A549 (cell line): ENCODE measurements at regions not wholly inside any gene's neighbourhood (a gene's known extent, or its start where the extent isn't known, plus 50 kb on each side); places are given as distances from the start of the nearest gene placed in this dataset.

ENCODE experiments used
- ATAC-seq, 2 experiments: fragments of 200-7000 bp in 1 of 2; fragments of >200 bp in 1 of 2; cut with Nextera tagmentation in 1 of 2; cut with Tn5 transposase in 1 of 2; 3 replicates each; pipeline versions ENCODE4 v1.8.0 to v1.9.1; 2018 to 2020; ENCODE audit warnings: mild to moderate bottlenecking in 1 of 2, moderate library complexity in 1 of 2
- CTCF ChIA-PET: fragments of 300-600 bp; sonication (Branson Sonifier 250); formaldehyde crosslinking; extraction: SDS; loops from one replicate; lab custom pipeline; 2021; ENCODE audit warnings: antibody characterized with exemption, inconsistent platforms; lab: Yijun Ruan, JAX
- POLR2A ChIA-PET: fragments of 350-600 bp; formaldehyde crosslinking; extraction: SDS; loops from one replicate; lab custom pipeline; 2021; ENCODE audit warnings: antibody characterized with exemption, inconsistent platforms; lab: Yijun Ruan, JAX
- DNase-seq, 2 experiments: peaks; one replicate each; pipeline versions ENCODE4 v3.0.0 to v3.0.0-alpha.2; 2011 to 2016; ENCODE audit warnings: low read depth in 1 of 2, low spot score in 1 of 2
- FAIRE-seq: peaks from 2 replicates; lab custom pipeline; 2011; peaks lifted over from hg19 to GRCh38; lab: Jason Lieb, UNC
- H3K27ac ChIP-seq, 2 experiments: fragments of >200 bp; sonication (Bioruptor Twin); formaldehyde crosslinking; 3 replicates each; pipeline ENCODE4 v1.5.1; 2016 to 2017
- H3K4me1 ChIP-seq: fragments of >200 bp; sonication (Bioruptor Twin); formaldehyde crosslinking; 3 replicates; pipeline ENCODE4 v1.6.1; 2016
- H3K4me2 ChIP-seq: fragments of >200 bp; sonication (Bioruptor Twin); formaldehyde crosslinking; 3 replicates; pipeline ENCODE4 v1.6.1; 2016
- H3K4me3 ChIP-seq: fragments of >200 bp; sonication (Bioruptor Twin); formaldehyde crosslinking; 3 replicates; pipeline ENCODE4 v1.5.1; 2016
- H3K9me3 ChIP-seq: fragments of >200 bp; sonication (Bioruptor Twin); formaldehyde crosslinking; 3 replicates; pipeline ENCODE4 v1.6.1; 2016
- ATOH8 ChIP-seq: fragments of 250-450 bp; sonication (Bioruptor Pico); IDR thresholded peaks from 2 replicates; pipeline ENCODE4 v1.5.0; 2020; ENCODE audit warnings: low read depth, mild to moderate bottlenecking, moderate library complexity
- CEBPB ChIP-seq, 2 experiments: fragments of >200 bp in 1 of 2; sonication (Bioruptor Twin) in 1 of 2; formaldehyde crosslinking in 1 of 2; IDR thresholded peaks; 2 replicates each; pipeline ENCODE4 v1.6.1; 2012 to 2016
- ELK1 ChIP-seq: fragments of 150-350 bp; IDR thresholded peaks from 2 replicates; pipeline ENCODE4 v1.6.1; 2014; ENCODE audit warnings: low read depth, mild to moderate bottlenecking, low read length
- FOXS1 ChIP-seq: fragments of 250-450 bp; sonication (Bioruptor Pico); IDR thresholded peaks from 2 replicates; pipeline ENCODE4 v1.5.0; 2020; ENCODE audit warnings: mild to moderate bottlenecking, moderate library complexity
- GATA3 ChIP-seq: IDR thresholded peaks from 2 replicates; pipeline ENCODE4 v1.6.1; 2012; ENCODE audit warnings: borderline replicate concordance
- HMGXB4 ChIP-seq: fragments of 250-450 bp; sonication (Bioruptor Pico); IDR thresholded peaks from 2 replicates; pipeline ENCODE4 v1.5.0; 2021; ENCODE audit warnings: mild to moderate bottlenecking, moderate library complexity, borderline replicate concordance
- HOXB5 ChIP-seq: fragments of 250-450 bp; sonication (Bioruptor Pico); IDR thresholded peaks from 2 replicates; pipeline ENCODE4 v1.5.0; 2020; ENCODE audit warnings: mild to moderate bottlenecking, moderate library complexity
- JUNB ChIP-seq: fragments of >200 bp; sonication (Bioruptor Twin); formaldehyde crosslinking; IDR thresholded peaks from 2 replicates; pipeline ENCODE4 v1.6.1; 2016
- KDM1A ChIP-seq: fragments of 200-600 bp; sonication (generic); IDR thresholded peaks from 2 replicates; pipeline ENCODE4 v1.6.1; 2016; ENCODE audit warnings: low read depth, mild to moderate bottlenecking
- KDM5A ChIP-seq: fragments of 200-600 bp; sonication (generic); IDR thresholded peaks from 2 replicates; pipeline ENCODE4 v1.6.1; 2016; ENCODE audit warnings: antibody characterized with exemption, mild to moderate bottlenecking
- MAFK ChIP-seq: fragments of 450-650 bp; IDR thresholded peaks from 2 replicates; pipeline ENCODE4 v1.6.1; 2014; ENCODE audit not compliant: partially characterized antibody
- MYC ChIP-seq: IDR thresholded peaks from 2 replicates; pipeline ENCODE4 v1.6.1; 2012; ENCODE audit warnings: mild to moderate bottlenecking, inconsistent platforms, low read length, improper control_type of control experiment, borderline replicate concordance
- PHF8 ChIP-seq: fragments of 200-600 bp; sonication (generic); IDR thresholded peaks from 2 replicates; pipeline ENCODE4 v1.6.1; 2016; ENCODE audit warnings: low read depth, mild to moderate bottlenecking, antibody characterized with exemption, moderate library complexity, borderline replicate concordance
- POLR2AphosphoS2 ChIP-seq: conservative IDR thresholded peaks from 2 replicates; pipeline ENCODE4 v1.6.1; 2012; ENCODE audit warnings: low read length, improper control_type of control experiment, inconsistent platforms
- RAD21 ChIP-seq, 2 experiments: fragments of >200 bp in 1 of 2; sonication (Bioruptor Twin) in 1 of 2; formaldehyde crosslinking in 1 of 2; IDR thresholded peaks in 1 of 2; conservative IDR thresholded peaks in 1 of 2; 2 replicates in 1 of 2; 3 replicates in 1 of 2; pipeline ENCODE4 v1.6.1; 2012 to 2018; ENCODE audit warnings: inconsistent platforms in 1 of 2
- RARB ChIP-seq: fragments of 250-450 bp; sonication (Bioruptor Pico); IDR thresholded peaks from 2 replicates; pipeline ENCODE4 v1.8.0; 2021; ENCODE audit warnings: mild to moderate bottlenecking, moderate library complexity
- RFX5 ChIP-seq: fragments of 450-650 bp; IDR thresholded peaks from 2 replicates; pipeline ENCODE4 v1.7.1; 2014; ENCODE audit warnings: antibody characterized with exemption, mild to moderate bottlenecking, moderate library complexity
- TP53 ChIP-seq: fragments of 250-450 bp; sonication (Bioruptor Pico); IDR thresholded peaks from 2 replicates; pipeline ENCODE4 v1.5.0; 2021; ENCODE audit warnings: mild to moderate bottlenecking, moderate library complexity
- ZFP36 ChIP-seq: fragments of 450-650 bp; IDR thresholded peaks from 2 replicates; pipeline ENCODE4 v1.6.1; 2014; ENCODE audit warnings: borderline replicate concordance; ENCODE audit not compliant: partially characterized antibody
- WGBS: methylation state at CpG from one replicate; pipeline ENCODE4 v1.1.6; 2017; ENCODE audit errors: missing lambda C conversion rate; 5-methylcytosine and 5-hydroxymethylcytosine counted together
- TF ChIP-seq, protein P1 (sequence below): IDR thresholded peaks from 2 replicates; pipeline ENCODE4 v1.6.1; 2012; ENCODE audit warnings: low read depth, borderline replicate concordance
- TF ChIP-seq, protein P2 (sequence below): fragments of >200 bp; sonication (Bioruptor Twin); formaldehyde crosslinking; IDR thresholded peaks from 3 replicates; pipeline ENCODE4 v1.5.1; 2016

DNA sequence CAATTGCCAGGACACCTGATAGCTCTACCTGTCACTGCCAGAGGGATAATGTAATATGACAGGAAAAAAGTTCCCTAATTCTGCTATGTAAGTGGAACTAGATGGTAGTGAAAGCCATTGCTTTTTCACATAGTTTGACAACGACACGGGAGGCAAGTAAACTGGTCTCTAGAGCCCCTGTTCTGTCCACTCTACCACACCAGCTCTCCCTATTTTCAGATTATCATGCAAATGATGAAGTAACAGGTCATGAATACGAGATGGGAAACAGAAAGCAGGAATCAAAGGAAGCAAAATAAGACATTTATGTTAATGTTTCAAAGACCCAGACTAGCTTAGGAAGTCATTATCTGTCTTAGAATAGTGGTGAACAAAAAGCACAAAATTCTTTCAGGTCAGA, 56.2 kb downstream of the TAF11L14 start:
- TF ChIP-seq, protein P1, sequence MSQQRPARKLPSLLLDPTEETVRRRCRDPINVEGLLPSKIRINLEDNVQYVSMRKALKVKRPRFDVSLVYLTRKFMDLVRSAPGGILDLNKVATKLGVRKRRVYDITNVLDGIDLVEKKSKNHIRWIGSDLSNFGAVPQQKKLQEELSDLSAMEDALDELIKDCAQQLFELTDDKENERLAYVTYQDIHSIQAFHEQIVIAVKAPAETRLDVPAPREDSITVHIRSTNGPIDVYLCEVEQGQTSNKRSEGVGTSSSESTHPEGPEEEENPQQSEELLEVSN: no peak
- no peak for TF ChIP-seq ELK1
- TF ChIP-seq RFX5: no peak
- TF ChIP-seq ATOH8 (CRISPR knock-in tag): no peak
- no peak for TF ChIP-seq HMGXB4 (CRISPR knock-in tag)
- TF ChIP-seq, protein P2, sequence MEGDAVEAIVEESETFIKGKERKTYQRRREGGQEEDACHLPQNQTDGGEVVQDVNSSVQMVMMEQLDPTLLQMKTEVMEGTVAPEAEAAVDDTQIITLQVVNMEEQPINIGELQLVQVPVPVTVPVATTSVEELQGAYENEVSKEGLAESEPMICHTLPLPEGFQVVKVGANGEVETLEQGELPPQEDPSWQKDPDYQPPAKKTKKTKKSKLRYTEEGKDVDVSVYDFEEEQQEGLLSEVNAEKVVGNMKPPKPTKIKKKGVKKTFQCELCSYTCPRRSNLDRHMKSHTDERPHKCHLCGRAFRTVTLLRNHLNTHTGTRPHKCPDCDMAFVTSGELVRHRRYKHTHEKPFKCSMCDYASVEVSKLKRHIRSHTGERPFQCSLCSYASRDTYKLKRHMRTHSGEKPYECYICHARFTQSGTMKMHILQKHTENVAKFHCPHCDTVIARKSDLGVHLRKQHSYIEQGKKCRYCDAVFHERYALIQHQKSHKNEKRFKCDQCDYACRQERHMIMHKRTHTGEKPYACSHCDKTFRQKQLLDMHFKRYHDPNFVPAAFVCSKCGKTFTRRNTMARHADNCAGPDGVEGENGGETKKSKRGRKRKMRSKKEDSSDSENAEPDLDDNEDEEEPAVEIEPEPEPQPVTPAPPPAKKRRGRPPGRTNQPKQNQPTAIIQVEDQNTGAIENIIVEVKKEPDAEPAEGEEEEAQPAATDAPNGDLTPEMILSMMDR: no peak
- TF ChIP-seq, all 56 proteins: peak for 0
- no peak for DNase-seq
- ChIA-PET POLR2A (no interaction called here), CTCF (no interaction called here)
- H3K4me1 ChIP-seq: peaks cover 13% of the 10 kb centered on the region
- H3K4me2 ChIP-seq: no peak overlapping the region
- ATAC-seq: no peak
- no peak overlapping the region for H3K4me3 ChIP-seq
- no peak overlapping the region for H3K27ac ChIP-seq
- no peak for FAIRE-seq
- 6% methylated on average over 3 of the region's 3 CpGs for WGBS
- no peaks in the 10 kb centered on the region for H3K9me3 ChIP-seq

GRCh38 chr5:17691762-17692161, 57.5 kb downstream of the TAF11L14 start:
- DNase-seq (no peak), ATAC-seq (no peak), FAIRE-seq (no peak)
- Histone ChIP-seq H3K9me3 (no peaks in the 10 kb centered on the region), H3K27ac (no peak overlapping the region), H3K4me1 (peaks cover 15% of the 10 kb centered on the region), H3K4me3 (no peak overlapping the region), H3K4me2 (no peak overlapping the region)
- 35% methylated on average over 1 of the region's 1 CpG for WGBS
- TF ChIP-seq TP53 (CRISPR knock-in tag) (no peak), ELK1 (no peak), MYC (no peak), PHF8 (no peak)
- CTCF ChIA-PET: interaction anchor here (1.3 kb wide), 1 partner anchor 21 kb away, joined by 3 read pairs; no protein-coding TSS in a partner anchor
- POLR2A ChIA-PET: no interaction called here

DNA sequence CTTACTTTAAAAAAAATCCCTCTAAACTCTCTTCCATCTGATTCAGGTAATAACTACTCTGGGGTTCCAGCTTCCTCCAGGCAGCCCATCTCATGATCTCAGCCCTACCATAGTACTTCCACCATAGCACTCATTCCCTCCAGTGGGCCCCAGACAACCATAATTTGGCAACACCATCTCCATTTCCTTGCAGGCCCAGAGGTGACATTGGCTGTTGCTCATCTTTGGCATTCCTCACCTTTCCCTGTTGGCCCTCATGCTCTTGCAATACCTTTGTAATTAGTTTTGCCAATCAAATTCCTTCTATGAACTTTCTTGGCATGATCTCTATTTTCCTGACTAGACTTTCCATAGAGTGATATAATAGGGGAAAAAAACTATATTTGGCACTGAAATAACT, 60.1 kb downstream of the TAF11L14 start:
- CTCF ChIA-PET: no interaction called here
- POLR2A ChIA-PET: no interaction called here
- H3K4me3 ChIP-seq: no peak overlapping the region

More for the DNA sequence above, 60.1 kb downstream of the TAF11L14 start:
- H3K4me1 ChIP-seq: peaks cover 15% of the 10 kb centered on the region
- ATAC-seq (peak in 1 of 2 experiments; percentile 26; a peak in 1 of 6 replicates), FAIRE-seq (no peak), DNase-seq (no peak)
- H3K27ac ChIP-seq: peak overlapping the region; percentile 41 to 58; a peak in 3 of 6 replicates
- no peak for TF ChIP-seq KDM1A
- TF ChIP-seq MAFK: no peak
- no peak for TF ChIP-seq JUNB
- no peak for TF ChIP-seq HOXB5 (CRISPR knock-in tag)
- TF ChIP-seq ZFP36: no peak
- TF ChIP-seq GATA3: no peak
- TF ChIP-seq POLR2AphosphoS2: no peak
- no peak for TF ChIP-seq KDM5A
- no peak for TF ChIP-seq FOXS1
- TF ChIP-seq HMGXB4 (CRISPR knock-in tag): no peak
- no peak for TF ChIP-seq RARB
- no peak for TF ChIP-seq RAD21 (conservative IDR thresholded peaks at IDR 0.05 in 1 of 2, IDR thresholded peaks at IDR 0.05 in 1 of 2)
- TF ChIP-seq, protein P1: no peak
- no peak for TF ChIP-seq CEBPB (IDR thresholded peaks at IDR 0.05)
- peak overlapping the region; percentile 65; the same call in 2 of the 3 replicates for H3K4me2 ChIP-seq
- no peaks in the 10 kb centered on the region for H3K9me3 ChIP-seq
